H1 (cell line): ENCODE measurements at regions not wholly inside any gene's neighbourhood (a gene's known extent, or its start where the extent isn't known, plus 50 kb on each side); places are given as distances from the start of the nearest gene placed in this dataset.

ENCODE experiments used
- CTCF ChIP-seq, 3 experiments: IDR thresholded peaks; 1 replicate in 2 of 3; 2 replicates in 1 of 3; pipeline versions ENCODE4 v1.5.1 to v1.6.1; 2011; ENCODE audit warnings: low read length in 3 of 3, mild to moderate bottlenecking in 3 of 3, inconsistent platforms in 2 of 3, low read depth in 1 of 3, moderate library complexity in 1 of 3; ENCODE audit not compliant: insufficient read depth in 1 of 3; ENCODE audit errors: control extremely low read depth in 1 of 3
- EZH2 ChIP-seq: fragments of 200-600 bp; sonication (generic); IDR thresholded peaks from 2 replicates; pipeline ENCODE4 v1.7.1; 2012; ENCODE audit warnings: low read depth, mild to moderate bottlenecking, moderate library complexity, low read length, inconsistent platforms; ENCODE audit not compliant: severe bottlenecking
- KDM1A ChIP-seq: fragments of 200-600, 300-600 bp; sonication (generic); IDR thresholded peaks from 2 replicates; pipeline ENCODE4 v1.7.1; 2016; ENCODE audit warnings: mild to moderate bottlenecking, low read length, borderline replicate concordance
- RAD21 ChIP-seq, 2 experiments: IDR thresholded peaks in 1 of 2; conservative IDR thresholded peaks in 1 of 2; 2 replicates each; pipeline ENCODE4 v1.6.1; 2011; ENCODE audit warnings: low read depth in 2 of 2, low read length in 2 of 2, improper control_type of control experiment in 1 of 2, inconsistent platforms in 1 of 2, mild to moderate bottlenecking in 1 of 2, moderate library complexity in 1 of 2
- TAF1 ChIP-seq: IDR thresholded peaks from 2 replicates; pipeline ENCODE4 v1.6.1; 2011; ENCODE audit warnings: mild to moderate bottlenecking, low read depth, low read length

- TF ChIP-seq TAF1 (no peak), CTCF (IDR thresholded peaks at IDR 0.05; ENCODE audit: control extremely low read depth in 1 of 3, insufficient read depth in 1 of 3, low read depth in 1 of 3, low read length in 3 of 3) (peak in 1 of 3 experiments; percentile 10; a peak in 1 of 4 replicates), RAD21 (IDR thresholded peaks at IDR 0.05 in 1 of 2, conservative IDR thresholded peaks at IDR 0.05 in 1 of 2; ENCODE audit: low read depth in 2 of 2, low read length in 2 of 2) (no peak), KDM1A (no peak), EZH2 (no peak)
These were observed 520.9 kb upstream of the CITED2 start for GRCh38 chr6:139895205-139895793.
